GM19023 (cell line): ENCODE measurements at regions not wholly inside any gene's neighbourhood (a gene's known extent, or its start where the extent isn't known, plus 50 kb on each side); places are given as distances from the start of the nearest gene placed in this dataset.
"Not testable (repeated sequence)": the region's sequence is repeated elsewhere in the genome, so short reads cannot be mapped to it uniquely, and the experiment has no call there.

Source experiments
- ATAC-seq: cut with Tn5 transposase; IDR thresholded peaks from one replicate; pipeline ENCODE4 v1.9.1; 2021; ENCODE audit warnings: mild to moderate bottlenecking, moderate library complexity; ENCODE audit not compliant: unreplicated experiment

- ATAC-seq = no peak
These were observed 824.4 kb downstream of the MTRR start for GRCh38 chr5:8693341-8693844.

- no peak for ATAC-seq
These were observed 825.6 kb downstream of the MTRR start for GRCh38 chr5:8694545-8694944.

- no peak for ATAC-seq
These were observed 827.2 kb downstream of the MTRR start for GRCh38 chr5:8695902-8696845.

- ATAC-seq = no peak
These were observed 831.3 kb downstream of the MTRR start for GRCh38 chr5:8700222-8700621.

- no peak for ATAC-seq
These were observed 831.7 kb downstream of the MTRR start for GRCh38 chr5:8700671-8701070.

GRCh38 chr5:8701251-8701650 lies 832.3 kb downstream of the MTRR start:
- no peak for ATAC-seq

GRCh38 chr5:8710426-8710930 lies 835.4 kb downstream of the SEMA5A start:
- ATAC-seq = no peak

GRCh38 chr5:8714198-8714597 lies 831.7 kb downstream of the SEMA5A start:
- no peak for ATAC-seq

GRCh38 chr5:8714861-8715260 lies 831.0 kb downstream of the SEMA5A start:
- no peak for ATAC-seq

- no peak for ATAC-seq
These were observed 826.1 kb downstream of the SEMA5A start for GRCh38 chr5:8719796-8720195.

GRCh38 chr5:8720506-8720905 lies 825.4 kb downstream of the SEMA5A start:
- ATAC-seq = no peak

- ATAC-seq = no peak
These were observed 824.3 kb downstream of the SEMA5A start for GRCh38 chr5:8721536-8721935.

- no peak for ATAC-seq
These were observed 819.4 kb downstream of the SEMA5A start for GRCh38 chr5:8726383-8727036.

- no peak for ATAC-seq
These were observed 818.5 kb downstream of the SEMA5A start for GRCh38 chr5:8727396-8727795.

GRCh38 chr5:8729437-8729836 lies 816.4 kb downstream of the SEMA5A start:
- no peak for ATAC-seq

GRCh38 chr5:8730194-8730593 lies 815.7 kb downstream of the SEMA5A start:
- no peak for ATAC-seq

- ATAC-seq = not testable (repeated sequence)
These were observed 814.8 kb downstream of the SEMA5A start for GRCh38 chr5:8731110-8731509.

- ATAC-seq = no peak
These were observed 805.3 kb downstream of the SEMA5A start for GRCh38 chr5:8740595-8740994.

- no peak for ATAC-seq
These were observed 796.3 kb downstream of the SEMA5A start for GRCh38 chr5:8749556-8749955.

GRCh38 chr5:8750100-8750499 lies 795.8 kb downstream of the SEMA5A start:
- ATAC-seq = no peak

- no peak for ATAC-seq
These were observed 793.9 kb downstream of the SEMA5A start for GRCh38 chr5:8751971-8752370.

- no peak for ATAC-seq
These were observed 793.3 kb downstream of the SEMA5A start for GRCh38 chr5:8752595-8752994.
